ENCODE measurements at regions not wholly inside any gene's neighbourhood (a gene's known extent, or its start where the extent isn't known, plus 50 kb on each side); places are given as distances from the start of the nearest gene placed in this dataset.

DNA sequence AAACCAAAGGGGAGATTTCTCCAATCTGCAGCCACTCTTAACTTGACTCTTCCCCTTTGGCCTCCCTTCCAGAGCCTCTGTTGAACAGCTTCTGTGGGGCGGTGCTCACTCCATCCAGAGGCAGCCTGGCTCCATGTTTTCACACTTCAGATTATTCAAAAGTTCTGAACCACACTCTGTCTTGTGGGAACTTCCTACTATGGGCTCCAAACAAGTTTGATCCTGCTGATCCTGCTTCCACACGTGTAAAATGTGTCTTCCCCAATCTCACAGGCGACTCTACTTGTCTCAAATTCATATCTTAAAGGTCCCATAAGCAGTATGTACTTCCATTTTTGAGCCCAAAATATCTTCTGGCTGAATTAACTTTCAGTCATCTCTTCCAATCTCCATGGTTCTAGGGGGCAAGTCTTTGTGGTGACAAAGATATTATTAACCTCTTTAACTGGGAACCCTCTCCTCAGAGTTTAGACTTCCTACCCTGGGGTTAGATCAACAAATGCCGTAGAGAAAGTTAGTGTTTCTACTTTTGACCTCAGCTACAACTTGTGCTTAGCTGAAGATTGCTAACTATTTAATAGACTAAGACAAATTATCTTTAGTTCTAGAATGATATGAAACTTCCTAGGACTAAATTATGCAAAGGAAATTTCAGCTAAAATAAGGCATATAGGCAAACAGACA lies 176.3 kb upstream of the BCL6 start (continued):
- TF ChIP-seq REST (IDR thresholded peaks at IDR 0.05): no peak
- no peak for TF ChIP-seq FOSB (CRISPR knock-in tag; IDR thresholded peaks at IDR 0.05)
- TF ChIP-seq RARB (CRISPR knock-in tag; IDR thresholded peaks at IDR 0.05): no peak
- TF ChIP-seq PBX3 (IDR thresholded peaks at IDR 0.05): no peak
- TF ChIP-seq MAZ (IDR thresholded peaks at IDR 0.05; ENCODE audit: borderline replicate concordance, low read depth, low read length): no peak
- no peak for TF ChIP-seq RAD21 (conservative IDR thresholded peaks at IDR 0.05 in 1 of 2, IDR thresholded peaks at IDR 0.05 in 1 of 2)
- TF ChIP-seq CBX8 (IDR thresholded peaks at IDR 0.05): no peak
- TF ChIP-seq POLR2AphosphoS2 (conservative IDR thresholded peaks at IDR 0.05; ENCODE audit: low read length): no peak
- TF ChIP-seq CHD4 (IDR thresholded peaks at IDR 0.05; ENCODE audit: borderline replicate concordance): no peak

DNA sequence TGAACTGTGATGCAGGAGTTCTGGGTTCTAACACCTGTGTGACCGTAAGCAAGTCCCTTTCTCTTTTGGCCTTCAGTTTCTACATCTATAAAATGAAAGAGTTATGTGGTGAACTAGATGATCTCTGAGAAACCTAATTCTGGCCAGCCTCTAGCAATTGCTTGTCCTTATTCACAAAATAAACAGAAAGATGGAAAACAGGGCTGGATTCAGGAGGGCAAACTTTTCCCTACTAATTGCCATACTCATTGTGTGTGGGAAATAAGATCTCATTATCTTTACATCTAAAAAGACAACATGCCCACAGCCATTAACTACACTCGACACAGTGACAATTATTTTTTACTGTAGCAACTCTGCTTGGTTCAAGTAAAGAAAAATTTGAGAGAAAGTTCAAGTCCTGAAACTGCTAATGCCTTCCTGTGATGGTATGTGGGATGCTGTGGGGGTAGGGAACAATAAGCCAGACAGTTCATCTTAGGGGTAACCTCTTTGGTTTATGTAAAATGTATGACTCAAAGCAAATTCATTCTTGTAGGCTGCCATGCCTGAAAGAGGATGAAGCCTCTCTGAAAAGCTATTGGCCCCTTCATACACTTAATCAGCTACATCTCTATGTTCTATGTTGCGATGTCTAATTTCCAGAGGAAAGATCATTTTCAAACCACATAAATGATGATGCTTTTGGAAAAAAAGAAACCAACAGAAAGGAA lies 177.6 kb upstream of the BCL6 start:
- H3K27ac ChIP-seq: peak overlapping the region; percentile 36 to 55; a peak in 3 of 6 replicates
- ChIA-PET POLR2A (no interaction called here), CTCF (no interaction called here)
- TF ChIP-seq TP53 (CRISPR knock-in tag; IDR thresholded peaks at IDR 0.05) (no peak), SREBF2 (IDR thresholded peaks at IDR 0.05) (no peak), RCOR1 (IDR thresholded peaks at IDR 0.05; ENCODE audit: low read depth, low read length) (no peak), KDM1A (IDR thresholded peaks at IDR 0.05; ENCODE audit: low read depth) (no peak), ESRRA (IDR thresholded peaks at IDR 0.05; ENCODE audit: borderline replicate concordance, low read length) (no peak), RAD21 (conservative IDR thresholded peaks at IDR 0.05 in 1 of 2, IDR thresholded peaks at IDR 0.05 in 1 of 2) (no peak), CBX2 (IDR thresholded peaks at IDR 0.05; ENCODE audit: borderline replicate concordance, low read depth) (no peak), CBX8 (IDR thresholded peaks at IDR 0.05) (no peak), FOSL2 (IDR thresholded peaks at IDR 0.05) (no peak), FOSL2 (CRISPR knock-in tag; IDR thresholded peaks at IDR 0.05) (no peak), HEYL (CRISPR knock-in tag; IDR thresholded peaks at IDR 0.05) (no peak), JUNB (IDR thresholded peaks at IDR 0.05) (no peak)
- TF ChIP-seq, protein P1, sequence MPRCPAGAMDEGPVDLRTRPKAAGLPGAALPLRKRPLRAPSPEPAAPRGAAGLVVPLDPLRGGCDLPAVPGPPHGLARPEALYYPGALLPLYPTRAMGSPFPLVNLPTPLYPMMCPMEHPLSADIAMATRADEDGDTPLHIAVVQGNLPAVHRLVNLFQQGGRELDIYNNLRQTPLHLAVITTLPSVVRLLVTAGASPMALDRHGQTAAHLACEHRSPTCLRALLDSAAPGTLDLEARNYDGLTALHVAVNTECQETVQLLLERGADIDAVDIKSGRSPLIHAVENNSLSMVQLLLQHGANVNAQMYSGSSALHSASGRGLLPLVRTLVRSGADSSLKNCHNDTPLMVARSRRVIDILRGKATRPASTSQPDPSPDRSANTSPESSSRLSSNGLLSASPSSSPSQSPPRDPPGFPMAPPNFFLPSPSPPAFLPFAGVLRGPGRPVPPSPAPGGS (IDR thresholded peaks at IDR 0.05): no peak
- H3K4me1 ChIP-seq: peaks cover 19% of the 10 kb centered on the region
- H3K9me3 ChIP-seq: peaks cover 23% of the 10 kb centered on the region
- no peak overlapping the region for H3K4me3 ChIP-seq
- ATAC-seq: peak in 1 of 2 experiments; percentile 60; a peak in 3 of 6 replicates
- FAIRE-seq: no peak
- peak overlapping the region; percentile 38; the same call in 2 of the 3 replicates for H3K4me2 ChIP-seq
- WGBS (ENCODE audit: missing lambda C conversion rate): 74% methylated on average over 3 of the region's 3 CpGs
- DNase-seq (ENCODE audit: low read depth in 1 of 2, low spot score in 1 of 2): peak in 1 of 2 experiments; percentile 29

Data from A549 (cell line).